Osteocyte (in vitro differentiated cells): ENCODE measurements at regions not wholly inside any gene's neighbourhood (a gene's known extent, or its start where the extent isn't known, plus 50 kb on each side); places are given as distances from the start of the nearest gene placed in this dataset.

Experiments used
- DNase-seq: peaks from one replicate; pipeline ENCODE4 v3.0.0; 2021; ENCODE audit warnings: mixed read lengths; ENCODE audit not compliant: unreplicated experiment; ENCODE audit errors: extremely low spot score
- H3K27ac Mint-ChIP-seq: one replicate; pipeline ENCODE4 v1.8.0; 2021; ENCODE audit warnings: mild to moderate bottlenecking, mixed read lengths; ENCODE audit not compliant: unreplicated experiment
- H3K27me3 Mint-ChIP-seq: one replicate; pipeline ENCODE4 v1.8.0; 2021; ENCODE audit warnings: mixed read lengths; ENCODE audit not compliant: unreplicated experiment
- H3K36me3 Mint-ChIP-seq: one replicate; pipeline ENCODE4 v1.8.0; 2021; ENCODE audit warnings: mixed read lengths; ENCODE audit not compliant: unreplicated experiment
- H3K4me1 Mint-ChIP-seq: one replicate; pipeline ENCODE4 v1.8.0; 2021; ENCODE audit warnings: mixed read lengths; ENCODE audit not compliant: unreplicated experiment
- H3K4me3 Mint-ChIP-seq: one replicate; pipeline ENCODE4 v1.8.0; 2021; ENCODE audit warnings: mild to moderate bottlenecking, moderate library complexity, mixed read lengths; ENCODE audit not compliant: unreplicated experiment
- H3K9me3 Mint-ChIP-seq: one replicate; pipeline ENCODE4 v1.8.0; 2021; ENCODE audit warnings: mixed read lengths; ENCODE audit not compliant: unreplicated experiment
- TF ChIP-seq, protein P1 (sequence below): fragments of 200-600 bp; sonication (generic); IDR thresholded peaks from 2 replicates; pipeline ENCODE4 v1.5.0; 2021; ENCODE audit warnings: antibody characterized with exemption, mild to moderate bottlenecking, moderate library complexity

DNA sequence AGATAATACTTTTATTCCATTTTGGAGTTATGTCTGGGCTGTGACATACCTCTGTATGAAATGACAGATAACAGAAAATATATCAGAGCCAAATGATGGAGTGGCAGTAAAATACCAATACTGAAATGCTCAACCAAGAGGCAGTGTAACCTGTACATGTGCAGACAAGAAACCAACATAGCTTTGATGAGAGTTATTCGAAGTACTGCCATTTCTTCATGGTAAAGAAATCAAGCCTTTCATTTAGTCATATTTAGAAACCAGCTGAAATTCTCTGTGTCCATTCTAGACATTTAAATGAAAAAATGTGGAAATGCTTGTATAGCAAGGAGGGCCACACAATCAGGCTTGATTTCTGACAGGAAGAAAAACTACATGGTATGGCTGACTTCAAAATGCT is 127.1 kb upstream of the PTPRZ1 start:
- TF ChIP-seq, protein P1, sequence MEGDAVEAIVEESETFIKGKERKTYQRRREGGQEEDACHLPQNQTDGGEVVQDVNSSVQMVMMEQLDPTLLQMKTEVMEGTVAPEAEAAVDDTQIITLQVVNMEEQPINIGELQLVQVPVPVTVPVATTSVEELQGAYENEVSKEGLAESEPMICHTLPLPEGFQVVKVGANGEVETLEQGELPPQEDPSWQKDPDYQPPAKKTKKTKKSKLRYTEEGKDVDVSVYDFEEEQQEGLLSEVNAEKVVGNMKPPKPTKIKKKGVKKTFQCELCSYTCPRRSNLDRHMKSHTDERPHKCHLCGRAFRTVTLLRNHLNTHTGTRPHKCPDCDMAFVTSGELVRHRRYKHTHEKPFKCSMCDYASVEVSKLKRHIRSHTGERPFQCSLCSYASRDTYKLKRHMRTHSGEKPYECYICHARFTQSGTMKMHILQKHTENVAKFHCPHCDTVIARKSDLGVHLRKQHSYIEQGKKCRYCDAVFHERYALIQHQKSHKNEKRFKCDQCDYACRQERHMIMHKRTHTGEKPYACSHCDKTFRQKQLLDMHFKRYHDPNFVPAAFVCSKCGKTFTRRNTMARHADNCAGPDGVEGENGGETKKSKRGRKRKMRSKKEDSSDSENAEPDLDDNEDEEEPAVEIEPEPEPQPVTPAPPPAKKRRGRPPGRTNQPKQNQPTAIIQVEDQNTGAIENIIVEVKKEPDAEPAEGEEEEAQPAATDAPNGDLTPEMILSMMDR = no peak
- Mint-ChIP-seq H3K9me3 (no peaks in the 10 kb centered on the region), H3K36me3 (no peaks in the 10 kb centered on the region), H3K4me1 (no peaks in the 10 kb centered on the region), H3K27me3 (peaks cover 9% of the 10 kb centered on the region), H3K4me3 (no peak overlapping the region), H3K27ac (no peak overlapping the region)
- no peak for DNase-seq

DNA sequence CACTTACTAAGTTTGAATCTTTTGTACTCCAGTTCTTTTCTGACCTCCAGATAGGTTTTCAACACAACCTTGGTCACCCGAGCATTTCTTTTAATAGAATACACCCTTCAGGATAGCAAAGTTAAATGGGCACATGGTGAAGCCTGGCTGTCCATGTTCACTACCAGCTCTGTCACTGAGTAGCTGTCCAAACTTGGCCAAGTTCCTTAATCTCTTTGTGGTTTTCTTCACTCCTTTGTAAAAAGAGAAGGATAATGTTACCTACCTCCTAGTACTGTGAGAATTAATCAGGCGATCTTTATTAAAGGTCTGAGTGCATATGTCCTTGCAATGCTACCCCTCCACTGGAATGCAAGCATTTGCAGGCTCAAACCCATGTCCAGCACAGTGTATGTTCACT is 128.1 kb upstream of the PTPRZ1 start:
- no peak overlapping the region for H3K4me3 Mint-ChIP-seq
- DNase-seq = no peak
- H3K36me3 Mint-ChIP-seq = no peaks in the 10 kb centered on the region
- peaks cover 5% of the 10 kb centered on the region for H3K27me3 Mint-ChIP-seq
- H3K27ac Mint-ChIP-seq = no peak overlapping the region
- TF ChIP-seq, protein P1 = no peak
- no peaks in the 10 kb centered on the region for H3K4me1 Mint-ChIP-seq
- no peaks in the 10 kb centered on the region for H3K9me3 Mint-ChIP-seq

DNA sequence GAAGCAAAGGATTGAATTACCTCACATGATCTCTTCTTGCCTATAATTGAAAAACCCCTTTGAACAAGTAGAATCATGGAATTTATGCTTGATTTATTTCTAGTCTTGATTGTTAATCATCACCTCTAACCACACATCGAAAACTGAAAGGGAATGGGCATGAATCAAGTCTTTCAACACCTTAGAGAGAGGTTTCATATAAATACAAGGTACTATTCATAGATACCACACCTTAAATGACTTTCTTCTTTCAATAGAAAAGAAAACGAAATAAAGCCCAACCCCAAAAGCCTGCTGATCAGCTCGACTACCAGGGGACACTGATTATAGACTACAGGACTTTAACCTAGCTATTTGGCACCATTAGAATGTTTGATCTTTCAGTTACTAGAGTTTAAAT is 128.6 kb upstream of the PTPRZ1 start:
- DNase-seq = no peak
- H3K27ac Mint-ChIP-seq = no peak overlapping the region
- H3K4me1 Mint-ChIP-seq = no peaks in the 10 kb centered on the region
- TF ChIP-seq, protein P1 = no peak
- peaks cover 2% of the 10 kb centered on the region for H3K27me3 Mint-ChIP-seq
- no peaks in the 10 kb centered on the region for H3K36me3 Mint-ChIP-seq
- no peak overlapping the region for H3K4me3 Mint-ChIP-seq
- no peaks in the 10 kb centered on the region for H3K9me3 Mint-ChIP-seq

DNA sequence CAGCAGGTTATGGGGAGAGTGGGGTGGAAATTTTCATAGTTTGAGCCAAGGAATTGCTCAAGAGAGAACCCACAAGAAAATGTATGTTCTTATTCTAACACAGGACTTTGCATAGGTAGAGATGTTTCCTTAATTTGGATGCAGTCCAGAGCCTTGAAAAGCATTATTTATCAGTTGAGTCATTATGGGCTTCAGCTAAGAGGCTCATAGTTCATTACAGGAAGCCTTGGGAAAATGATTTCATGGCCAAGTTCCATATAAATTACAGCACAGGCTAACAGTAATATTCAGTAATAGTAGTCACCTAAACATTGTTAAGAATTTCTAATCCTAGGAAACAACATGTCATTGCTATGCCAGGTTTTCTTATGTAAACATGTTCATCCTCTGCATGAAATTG is 131.1 kb upstream of the PTPRZ1 start:
- Mint-ChIP-seq H3K9me3 (no peaks in the 10 kb centered on the region), H3K36me3 (no peaks in the 10 kb centered on the region), H3K27ac (no peak overlapping the region), H3K27me3 (peaks cover 7% of the 10 kb centered on the region), H3K4me3 (no peak overlapping the region), H3K4me1 (no peaks in the 10 kb centered on the region)
- DNase-seq = no peak
- TF ChIP-seq, protein P1 = no peak

DNA sequence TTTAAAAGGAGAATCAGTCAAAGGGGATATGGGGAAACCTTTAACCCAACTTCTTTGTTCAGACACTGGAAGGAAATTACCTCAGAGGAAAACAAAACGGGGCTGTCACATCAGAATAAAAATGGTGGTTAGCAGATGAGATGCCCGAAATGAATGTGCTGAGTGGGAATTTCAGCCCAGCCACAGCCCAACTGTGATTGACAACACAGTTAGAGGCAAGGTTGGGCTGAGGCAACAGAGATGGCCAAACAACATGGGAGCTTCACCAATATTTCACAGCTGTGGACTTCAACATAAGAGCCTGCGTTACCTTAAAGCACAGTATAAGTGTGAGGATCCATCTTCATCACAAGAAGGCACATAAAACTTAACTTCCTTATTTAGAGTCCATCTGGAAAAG is 133.5 kb upstream of the PTPRZ1 start:
- no peaks in the 10 kb centered on the region for H3K4me1 Mint-ChIP-seq
- peaks cover 7% of the 10 kb centered on the region for H3K27me3 Mint-ChIP-seq
- TF ChIP-seq, protein P1 = no peak
- H3K27ac Mint-ChIP-seq = no peak overlapping the region
- H3K4me3 Mint-ChIP-seq = no peak overlapping the region
- H3K9me3 Mint-ChIP-seq = no peaks in the 10 kb centered on the region
- no peaks in the 10 kb centered on the region for H3K36me3 Mint-ChIP-seq
- no peak for DNase-seq
